ENCODE measurements at regions not wholly inside any gene's neighbourhood (a gene's known extent, or its start where the extent isn't known, plus 50 kb on each side); places are given as distances from the start of the nearest gene placed in this dataset.
A peak's percentile ranks its signal among the peaks of the same experiment; 100 is the strongest.

- Histone ChIP-seq H3K4me1 (ENCODE audit: control insufficient read depth, insufficient read depth, low read length) (no peaks in the 10 kb centered on the region), H3K9me3 (ENCODE audit: control insufficient read depth, low read length) (no peaks in the 10 kb centered on the region), H3K27ac (ENCODE audit: low read length) (no peak overlapping the region), H3K27me3 (ENCODE audit: control insufficient read depth, insufficient read depth) (no peaks in the 10 kb centered on the region), H3K4me3 (ENCODE audit: low read length) (no peak overlapping the region)
- intact Hi-C loops (cut with DNase I): loop anchor here in 1 of 4 donors (10.0 kb wide), 1 partner anchor 147 kb away; no protein-coding TSS in a partner anchor
- DNase-seq (no peak), ATAC-seq (no peak)
- 80% methylated on average over 2 of the region's 2 CpGs for WGBS
These were observed 243.1 kb downstream of the CDH26 start for GRCh38 chr20:60201198-60201835.

- intact Hi-C loops (cut with DNase I): loop anchor here in 1 of 4 donors (10.0 kb wide), 1 partner anchor 147 kb away; no protein-coding TSS in a partner anchor
- DNase-seq: no peak
- no peaks in the 10 kb centered on the region for H3K9me3 ChIP-seq (ENCODE audit: control insufficient read depth, low read length)
- ATAC-seq: peak; percentile 40 to 83
- no peak overlapping the region for H3K27ac ChIP-seq (ENCODE audit: low read length)
- WGBS: 47% methylated on average over 5 of the region's 5 CpGs
- no peaks in the 10 kb centered on the region for H3K27me3 ChIP-seq (ENCODE audit: control insufficient read depth, insufficient read depth)
- no peak overlapping the region for H3K4me3 ChIP-seq (ENCODE audit: low read length)
- H3K4me1 ChIP-seq (ENCODE audit: control insufficient read depth, insufficient read depth, low read length): no peaks in the 10 kb centered on the region
These were observed 243.8 kb downstream of the CDH26 start for GRCh38 chr20:60202046-60202445.

GRCh38 chr20:60203451-60203850, 245.2 kb downstream of the CDH26 start:
- H3K27ac ChIP-seq (ENCODE audit: low read length): no peak overlapping the region
- WGBS: 62% methylated on average over 6 of the region's 6 CpGs
- H3K4me1 ChIP-seq (ENCODE audit: control insufficient read depth, insufficient read depth, low read length): no peaks in the 10 kb centered on the region
- intact Hi-C loops (cut with DNase I): loop anchor here in 1 of 4 donors (10.0 kb wide), 1 partner anchor 149 kb away; no protein-coding TSS in a partner anchor
- ATAC-seq (no peak), DNase-seq (no peak)
- no peak overlapping the region for H3K4me3 ChIP-seq (ENCODE audit: low read length)
- no peaks in the 10 kb centered on the region for H3K9me3 ChIP-seq (ENCODE audit: control insufficient read depth, low read length)
- no peaks in the 10 kb centered on the region for H3K27me3 ChIP-seq (ENCODE audit: control insufficient read depth, insufficient read depth)

- ATAC-seq: no peak
- DNase-seq: no peak
- 72% methylated on average over 4 of the region's 4 CpGs for WGBS
- Histone ChIP-seq H3K27me3 (ENCODE audit: control insufficient read depth, insufficient read depth) (no peaks in the 10 kb centered on the region), H3K4me1 (ENCODE audit: control insufficient read depth, insufficient read depth, low read length) (peaks cover 2% of the 10 kb centered on the region), H3K27ac (ENCODE audit: low read length) (no peak overlapping the region), H3K9me3 (ENCODE audit: control insufficient read depth, low read length) (no peaks in the 10 kb centered on the region), H3K4me3 (ENCODE audit: low read length) (no peak overlapping the region)
- intact Hi-C loops (cut with DNase I): loop anchor here in 1 of 4 donors (10.0 kb wide), 1 partner anchor 150 kb away; no protein-coding TSS in a partner anchor
These were observed 246.4 kb downstream of the CDH26 start for GRCh38 chr20:60204601-60205000.

DNA sequence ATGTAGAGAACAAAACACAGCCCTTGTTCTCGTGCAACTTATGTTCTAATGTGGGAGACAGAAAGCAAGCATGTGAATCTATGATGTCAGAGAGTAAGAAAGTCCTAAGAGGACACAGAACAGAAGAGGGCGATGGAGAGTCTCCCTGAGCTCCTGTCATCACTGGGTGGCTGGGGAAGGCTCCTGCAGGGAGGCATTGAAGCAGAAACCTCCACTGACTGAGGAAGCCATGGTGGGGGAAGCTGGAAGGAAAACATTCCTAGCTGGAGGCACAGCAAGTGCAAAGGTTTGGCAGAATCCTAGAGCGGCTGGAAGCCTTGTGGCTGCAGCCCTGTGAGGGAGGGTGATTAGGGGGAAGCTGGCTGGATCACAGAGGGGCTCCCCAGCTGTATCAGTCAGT, 248.0 kb downstream of the CDH26 start:
- intact Hi-C loops (cut with DNase I): loop anchor here in 1 of 4 donors (10.0 kb wide), 1 partner anchor 151 kb away; no protein-coding TSS in a partner anchor
- no peak overlapping the region for H3K4me3 ChIP-seq (ENCODE audit: low read length)
- ATAC-seq (no peak), DNase-seq (no peak)
- H3K27me3 ChIP-seq (ENCODE audit: control insufficient read depth, insufficient read depth): no peaks in the 10 kb centered on the region
- WGBS: 42% methylated on average over 3 of the region's 3 CpGs
- peaks cover 2% of the 10 kb centered on the region for H3K4me1 ChIP-seq (ENCODE audit: control insufficient read depth, insufficient read depth, low read length)
- no peaks in the 10 kb centered on the region for H3K9me3 ChIP-seq (ENCODE audit: control insufficient read depth, low read length)
- H3K27ac ChIP-seq (ENCODE audit: low read length): no peak overlapping the region

DNA sequence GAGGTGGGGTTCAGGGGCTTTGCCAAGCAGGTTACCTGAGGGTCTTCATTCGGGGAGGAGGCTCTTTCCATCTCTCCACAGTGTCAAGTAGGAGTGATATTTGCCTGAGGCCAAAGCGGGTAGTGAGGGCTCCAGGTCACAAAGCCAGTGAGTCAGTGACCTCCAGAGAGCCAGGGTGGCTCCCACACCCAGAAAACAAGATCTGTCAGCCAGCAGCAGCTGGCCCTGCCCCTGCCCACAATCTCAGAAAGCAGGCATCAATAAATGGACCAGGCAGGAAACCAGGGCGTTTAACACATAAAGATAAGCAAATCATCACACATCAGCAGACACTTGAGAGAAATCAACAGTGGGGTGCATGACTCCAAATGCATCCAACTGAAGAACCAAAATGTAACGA, 250.8 kb downstream of the CDH26 start:
- Histone ChIP-seq H3K27ac (ENCODE audit: low read length) (no peak overlapping the region), H3K27me3 (ENCODE audit: control insufficient read depth, insufficient read depth) (no peaks in the 10 kb centered on the region), H3K4me3 (ENCODE audit: low read length) (no peak overlapping the region), H3K4me1 (ENCODE audit: control insufficient read depth, insufficient read depth, low read length) (peaks cover 2% of the 10 kb centered on the region), H3K9me3 (ENCODE audit: control insufficient read depth, low read length) (no peaks in the 10 kb centered on the region)
- DNase-seq: no peak
- WGBS: 20% methylated on average over 4 of the region's 4 CpGs
- intact Hi-C loops (cut with DNase I): loop anchor here in 1 of 4 donors (10.0 kb wide), 1 partner anchor 154 kb away; no protein-coding TSS in a partner anchor
- no peak for ATAC-seq

DNA sequence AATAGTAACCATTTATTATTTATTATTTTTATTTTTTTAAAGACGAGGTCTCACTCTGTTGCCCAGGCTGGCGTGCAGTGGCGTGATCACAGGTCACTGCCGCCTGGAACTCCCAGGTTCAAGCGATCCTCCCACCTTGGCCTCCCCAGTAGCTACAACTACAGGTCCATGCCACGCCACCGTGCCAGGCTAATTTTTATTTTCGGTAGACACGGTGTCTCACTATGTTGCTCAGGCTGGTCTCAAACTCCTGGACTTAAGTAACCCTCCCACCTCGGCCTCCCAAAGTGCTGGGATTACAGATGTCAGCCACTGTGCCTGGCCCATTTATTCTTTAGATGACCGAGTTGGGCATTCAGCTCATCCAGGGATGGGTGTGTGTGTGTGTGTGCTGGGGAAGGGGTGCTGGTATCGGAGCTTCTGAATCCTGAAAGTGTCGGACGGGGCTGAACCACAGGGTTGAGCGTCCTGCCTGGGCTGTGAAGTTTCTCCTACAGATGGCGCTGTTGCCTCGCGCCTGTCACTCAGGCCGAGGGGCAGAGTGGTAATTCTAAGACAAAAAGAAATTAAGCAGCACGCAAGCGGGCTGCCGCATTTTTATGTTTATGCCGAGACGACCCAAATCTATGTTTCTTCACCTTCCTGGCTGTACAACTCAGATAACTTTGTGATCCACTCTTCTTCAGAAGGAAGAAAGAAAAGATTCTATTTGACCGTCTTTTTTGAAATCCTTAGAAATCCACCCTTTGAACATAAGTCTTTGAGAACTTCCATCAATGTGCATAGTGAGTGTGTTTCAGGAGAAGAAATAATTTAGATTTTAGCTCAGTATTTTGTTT, 252.8 kb downstream of the CDH26 start:
- Histone ChIP-seq H3K27ac (ENCODE audit: low read length) (no peak overlapping the region), H3K9me3 (ENCODE audit: control insufficient read depth, low read length) (no peaks in the 10 kb centered on the region), H3K4me3 (ENCODE audit: low read length) (no peak overlapping the region), H3K27me3 (ENCODE audit: control insufficient read depth, insufficient read depth) (no peaks in the 10 kb centered on the region), H3K4me1 (ENCODE audit: control insufficient read depth, insufficient read depth, low read length) (peaks cover 2% of the 10 kb centered on the region)
- WGBS: 36% methylated on average over 25 of the region's 25 CpGs
- DNase-seq: peak; percentile 53 to 86 (median 83)
- peak; percentile 74 to 85 for ATAC-seq
- intact Hi-C loops (cut with DNase I): loop anchor here in 1 of 4 donors (5.0 to 10.0 kb wide), 3 partner anchors 914 to 1686 kb away; no protein-coding TSS in a partner anchor

DNA sequence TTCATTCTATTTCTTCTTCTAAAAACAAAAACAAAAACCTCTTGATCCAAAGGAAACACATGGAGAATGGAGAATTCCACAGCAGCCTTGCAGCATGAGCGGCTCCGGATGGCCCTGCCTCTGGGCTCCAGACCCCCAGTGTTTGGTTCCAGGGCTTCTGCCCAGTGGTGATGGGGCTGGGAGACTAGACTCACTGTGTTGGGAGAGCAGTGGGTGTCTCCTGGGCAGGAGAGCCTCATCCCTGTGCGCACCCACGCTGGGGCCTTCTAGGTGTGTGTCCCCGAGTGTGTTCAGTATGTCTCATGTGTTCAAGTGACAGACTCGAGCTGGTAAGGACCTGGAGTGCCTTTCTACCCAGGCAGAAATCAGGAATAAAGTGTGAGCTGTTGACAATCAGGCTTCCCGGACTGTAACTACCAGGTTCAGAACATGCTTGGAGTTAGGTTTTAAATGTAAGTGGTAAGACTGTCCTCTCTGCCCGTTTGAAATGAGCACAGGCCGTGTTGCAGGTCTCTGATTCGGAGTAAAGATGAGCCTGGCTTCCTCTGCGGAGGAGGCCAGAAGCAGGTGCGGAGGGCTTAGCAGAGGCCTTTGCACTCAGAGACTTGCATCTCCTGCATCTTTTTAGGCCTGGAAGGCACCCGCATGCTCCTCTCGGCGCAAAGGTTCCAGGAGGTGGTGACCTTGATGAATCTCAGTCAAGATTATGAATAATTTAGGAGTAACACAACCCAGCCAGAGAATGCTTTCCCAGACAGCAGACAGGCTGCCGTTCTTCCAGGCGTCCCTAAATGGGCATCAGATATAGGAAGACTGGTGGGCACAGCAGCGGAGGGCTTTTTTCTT, 253.6 kb downstream of the CDH26 start:
- Histone ChIP-seq H3K4me1 (ENCODE audit: control insufficient read depth, insufficient read depth, low read length) (peaks cover 2% of the 10 kb centered on the region), H3K27ac (ENCODE audit: low read length) (no peak overlapping the region), H3K27me3 (ENCODE audit: control insufficient read depth, insufficient read depth) (no peaks in the 10 kb centered on the region), H3K9me3 (ENCODE audit: control insufficient read depth, low read length) (no peaks in the 10 kb centered on the region), H3K4me3 (ENCODE audit: low read length) (no peak overlapping the region)
- DNase-seq: no peak
- ATAC-seq: no peak
- intact Hi-C loops (cut with DNase I): loop anchor here in 1 of 4 donors (5.0 to 10.0 kb wide), 3 partner anchors 913 to 1685 kb away; no protein-coding TSS in a partner anchor
- WGBS: 89% methylated on average over 18 of the region's 18 CpGs

DNA sequence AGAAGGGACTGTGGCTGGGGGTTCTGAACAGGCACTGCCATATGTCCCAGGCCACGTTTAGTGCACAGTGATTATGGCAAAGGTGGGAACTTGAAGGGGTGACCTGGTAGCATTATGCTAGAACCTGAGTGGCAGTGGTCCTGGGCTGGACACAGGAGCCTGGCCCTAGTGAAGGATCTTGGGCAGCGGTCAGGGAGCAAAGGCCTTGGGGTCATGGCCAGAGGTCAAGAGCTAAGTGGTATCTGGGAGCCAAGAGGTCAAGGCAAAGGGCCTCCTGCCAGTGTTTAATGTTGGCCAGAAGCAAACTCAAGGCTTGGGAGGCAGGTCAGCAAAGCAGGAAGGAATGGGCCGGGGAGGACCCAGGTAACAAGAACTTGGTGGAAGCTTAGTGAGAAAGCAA, 254.5 kb downstream of the CDH26 start:
- 89% methylated on average over 3 of the region's 3 CpGs for WGBS
- Histone ChIP-seq H3K9me3 (ENCODE audit: control insufficient read depth, low read length) (no peaks in the 10 kb centered on the region), H3K4me1 (ENCODE audit: control insufficient read depth, insufficient read depth, low read length) (peaks cover 2% of the 10 kb centered on the region), H3K4me3 (ENCODE audit: low read length) (no peak overlapping the region), H3K27me3 (ENCODE audit: control insufficient read depth, insufficient read depth) (no peaks in the 10 kb centered on the region), H3K27ac (ENCODE audit: low read length) (no peak overlapping the region)
- no peak for DNase-seq
- intact Hi-C loops (cut with DNase I): loop anchor here in 1 of 4 donors (5.0 to 10.0 kb wide), 3 partner anchors 912 to 1685 kb away; no protein-coding TSS in a partner anchor
- no peak for ATAC-seq

- no peak for DNase-seq
- peaks cover 2% of the 10 kb centered on the region for H3K4me1 ChIP-seq (ENCODE audit: control insufficient read depth, insufficient read depth, low read length)
- no peaks in the 10 kb centered on the region for H3K27me3 ChIP-seq (ENCODE audit: control insufficient read depth, insufficient read depth)
- ATAC-seq: no peak
- 80% methylated on average over 14 of the region's 14 CpGs for WGBS
- no peak overlapping the region for H3K27ac ChIP-seq (ENCODE audit: low read length)
- H3K9me3 ChIP-seq (ENCODE audit: control insufficient read depth, low read length): no peaks in the 10 kb centered on the region
- no peak overlapping the region for H3K4me3 ChIP-seq (ENCODE audit: low read length)
- intact Hi-C loops (cut with DNase I): loop anchor here in 1 of 4 donors (5.0 to 10.0 kb wide), 3 partner anchors 911 to 1684 kb away; no protein-coding TSS in a partner anchor
These were observed 255.1 kb downstream of the CDH26 start for GRCh38 chr20:60213126-60213893.

Measured in right cardiac atrium (tissue), 5 donors.